AG04449 (cell line): ENCODE measurements at regions not wholly inside any gene's neighbourhood (a gene's known extent, or its start where the extent isn't known, plus 50 kb on each side); places are given as distances from the start of the nearest gene placed in this dataset.
"Not testable (repeated sequence)": the region's sequence is repeated elsewhere in the genome, so short reads cannot be mapped to it uniquely, and the experiment has no call there.

Source experiments
- CTCF ChIA-PET: fragments of 350-600 bp; formaldehyde crosslinking; extraction: SDS; loops from one replicate; lab custom pipeline; 2021; ENCODE audit warnings: antibody characterized with exemption; lab: Yijun Ruan, JAX
- POLR2A ChIA-PET: fragments of 400-600, 350-600 bp; formaldehyde crosslinking; extraction: SDS; loops from one replicate; lab custom pipeline; 2020; ENCODE audit warnings: antibody characterized with exemption, inconsistent platforms; lab: Yijun Ruan, JAX
- DNase-seq: peaks from one replicate; pipeline ENCODE4 v3.0.0-alpha.2; 2010; ENCODE audit warnings: low read depth, low spot score
- H3K4me3 ChIP-seq: 2 replicates; pipeline ENCODE4 v1.5.1; 2011; ENCODE audit warnings: low read depth, mild to moderate bottlenecking, control low read depth, low read length
- TF ChIP-seq, protein P1 (sequence below): IDR thresholded peaks from one replicate; pipeline ENCODE4 v1.5.1; 2011; ENCODE audit warnings: mild to moderate bottlenecking, moderate library complexity, low read length, control low read depth, inconsistent platforms; ENCODE audit not compliant: insufficient read depth; ENCODE audit errors: missing control alignments

DNA sequence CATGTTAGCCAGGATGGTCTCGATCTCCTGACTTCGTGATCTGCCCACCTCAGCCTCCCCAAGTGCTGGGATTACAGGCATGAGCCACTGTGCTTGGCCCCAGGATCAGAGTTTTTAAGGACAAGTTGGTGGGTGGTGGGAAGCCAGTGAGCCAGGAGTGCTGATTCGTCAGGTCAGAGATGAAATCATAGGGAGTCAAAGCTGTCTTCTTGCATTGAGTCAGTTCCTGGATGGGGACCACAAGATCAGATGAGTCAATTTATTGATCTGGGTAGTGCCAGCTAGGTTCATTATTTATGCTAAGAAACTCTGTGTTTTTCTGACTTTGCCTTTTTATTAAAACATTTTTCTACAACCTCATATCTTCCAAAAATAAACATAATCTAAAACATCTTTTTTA lies 423.8 kb downstream of the ARL4A start:
- ChIA-PET CTCF (no interaction called here), POLR2A (no interaction called here)
- no peak for DNase-seq
- H3K4me3 ChIP-seq, result no peak overlapping the region
- TF ChIP-seq, protein P1, sequence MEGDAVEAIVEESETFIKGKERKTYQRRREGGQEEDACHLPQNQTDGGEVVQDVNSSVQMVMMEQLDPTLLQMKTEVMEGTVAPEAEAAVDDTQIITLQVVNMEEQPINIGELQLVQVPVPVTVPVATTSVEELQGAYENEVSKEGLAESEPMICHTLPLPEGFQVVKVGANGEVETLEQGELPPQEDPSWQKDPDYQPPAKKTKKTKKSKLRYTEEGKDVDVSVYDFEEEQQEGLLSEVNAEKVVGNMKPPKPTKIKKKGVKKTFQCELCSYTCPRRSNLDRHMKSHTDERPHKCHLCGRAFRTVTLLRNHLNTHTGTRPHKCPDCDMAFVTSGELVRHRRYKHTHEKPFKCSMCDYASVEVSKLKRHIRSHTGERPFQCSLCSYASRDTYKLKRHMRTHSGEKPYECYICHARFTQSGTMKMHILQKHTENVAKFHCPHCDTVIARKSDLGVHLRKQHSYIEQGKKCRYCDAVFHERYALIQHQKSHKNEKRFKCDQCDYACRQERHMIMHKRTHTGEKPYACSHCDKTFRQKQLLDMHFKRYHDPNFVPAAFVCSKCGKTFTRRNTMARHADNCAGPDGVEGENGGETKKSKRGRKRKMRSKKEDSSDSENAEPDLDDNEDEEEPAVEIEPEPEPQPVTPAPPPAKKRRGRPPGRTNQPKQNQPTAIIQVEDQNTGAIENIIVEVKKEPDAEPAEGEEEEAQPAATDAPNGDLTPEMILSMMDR, result no peak

DNA sequence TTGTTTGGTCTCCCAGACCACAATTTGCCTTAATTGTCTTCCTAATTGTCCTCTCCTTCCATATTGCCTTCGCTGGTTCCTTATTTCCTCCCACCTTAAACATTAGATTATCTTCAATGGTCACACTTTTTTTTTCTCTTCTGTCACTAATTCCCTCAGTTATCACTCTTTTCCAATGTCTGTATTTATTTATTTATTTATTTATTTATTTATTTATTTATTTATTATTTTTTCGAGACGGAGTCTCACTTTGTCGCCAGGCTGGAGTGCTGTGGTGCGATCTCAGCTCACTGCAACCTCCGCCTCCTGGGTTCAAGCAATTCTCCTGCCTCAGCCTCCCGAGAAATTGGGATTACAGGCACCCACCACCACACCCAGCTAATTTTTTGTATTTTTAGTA lies 426.8 kb downstream of the ARL4A start:
- DNase-seq, CTCF ChIA-PET, H3K4me3 ChIP-seq, POLR2A ChIA-PET: not testable (repeated sequence)

DNA sequence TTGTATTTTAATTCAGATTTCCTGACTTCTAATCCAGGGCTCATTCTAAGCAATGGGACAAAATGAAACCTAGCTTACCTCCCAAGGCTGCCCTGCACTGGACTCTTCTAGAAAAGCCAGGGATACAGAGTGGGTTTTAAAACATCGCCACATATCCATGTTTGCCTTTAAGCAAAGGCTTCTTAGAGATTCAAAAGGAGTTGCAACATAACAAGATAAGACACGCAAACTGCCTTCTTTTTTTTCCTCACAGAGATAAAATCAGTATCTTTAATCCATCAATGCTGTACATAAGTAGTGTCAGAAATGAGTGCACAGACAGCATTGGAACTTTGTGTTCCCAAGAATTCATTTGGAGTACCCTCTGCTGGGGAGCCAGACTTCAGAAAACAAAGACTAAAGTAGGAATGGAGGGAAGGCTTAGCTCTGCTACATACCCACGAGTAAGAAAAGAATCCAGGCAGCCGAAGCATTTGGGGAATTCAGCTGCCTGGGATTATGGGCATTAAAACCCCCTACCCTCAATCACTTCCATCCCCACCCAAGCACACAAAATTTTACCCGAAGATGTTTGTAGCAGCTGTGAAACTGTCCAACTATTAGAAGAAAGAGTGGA lies 427.8 kb downstream of the ARL4A start:
- TF ChIP-seq, protein P1, result no peak
- no peak overlapping the region for H3K4me3 ChIP-seq
- no peak for DNase-seq
- CTCF ChIA-PET, result interaction anchor here (1.1 kb wide), 1 partner anchor 429 kb away, joined by 3 read pairs; no protein-coding TSS in a partner anchor
- POLR2A ChIA-PET, result no interaction called here

- TF ChIP-seq, protein P1, result no peak
- no peak overlapping the region for H3K4me3 ChIP-seq
- DNase-seq, result no peak
- POLR2A ChIA-PET, result no interaction called here
- CTCF ChIA-PET, result interaction anchor here (1.1 kb wide), 1 partner anchor 429 kb away, joined by 3 read pairs; no protein-coding TSS in a partner anchor
Measured at GRCh38 chr7:13115855-13116254, 428.4 kb downstream of the ARL4A start.

DNA sequence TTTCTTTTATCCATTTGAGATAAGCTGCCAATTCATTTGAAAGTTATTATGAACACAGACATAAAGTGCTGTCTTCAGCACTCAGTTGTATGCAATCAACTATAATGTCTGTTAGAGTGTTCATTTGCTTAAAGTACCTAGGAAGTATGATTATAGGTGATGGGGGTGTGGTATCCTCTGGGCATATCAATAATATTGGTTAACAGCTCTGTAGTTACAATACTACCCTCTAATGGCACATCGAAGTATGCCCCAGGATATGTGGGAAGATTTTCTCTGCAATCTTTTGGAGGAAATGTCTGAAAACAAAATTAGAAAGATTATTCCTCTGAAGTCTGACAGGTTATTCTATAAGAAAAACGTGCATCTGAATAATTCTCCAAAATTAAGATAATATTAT lies 429.7 kb downstream of the ARL4A start:
- H3K4me3 ChIP-seq, result no peak overlapping the region
- no peak for DNase-seq
- ChIA-PET CTCF (interaction anchor here (1.1 to 1.2 kb wide), 2 partner anchors 431 to 481 kb away, joined by 3 read pairs; no protein-coding TSS in a partner anchor), POLR2A (no interaction called here)
- TF ChIP-seq, protein P1, result no peak

- no peak for DNase-seq
- H3K4me3 ChIP-seq, result no peak overlapping the region
- ChIA-PET CTCF (interaction anchor here (0.9 to 1.2 kb wide), 4 partner anchors 11 to 481 kb away, joined by 3 to 4 read pairs (median 3); partner anchors contain the start of gene ARL4A), POLR2A (no interaction called here)
- TF ChIP-seq, protein P1, result no peak
Measured at GRCh38 chr7:13117592-13117991, 430.2 kb downstream of the ARL4A start.

- POLR2A ChIA-PET, H3K4me3 ChIP-seq, CTCF ChIA-PET, DNase-seq: not testable (repeated sequence)
Measured at GRCh38 chr7:13124629-13125028, 437.2 kb downstream of the ARL4A start.
